ENCODE measurements at regions not wholly inside any gene's neighbourhood (a gene's known extent, or its start where the extent isn't known, plus 50 kb on each side); places are given as distances from the start of the nearest gene placed in this dataset.

DNA sequence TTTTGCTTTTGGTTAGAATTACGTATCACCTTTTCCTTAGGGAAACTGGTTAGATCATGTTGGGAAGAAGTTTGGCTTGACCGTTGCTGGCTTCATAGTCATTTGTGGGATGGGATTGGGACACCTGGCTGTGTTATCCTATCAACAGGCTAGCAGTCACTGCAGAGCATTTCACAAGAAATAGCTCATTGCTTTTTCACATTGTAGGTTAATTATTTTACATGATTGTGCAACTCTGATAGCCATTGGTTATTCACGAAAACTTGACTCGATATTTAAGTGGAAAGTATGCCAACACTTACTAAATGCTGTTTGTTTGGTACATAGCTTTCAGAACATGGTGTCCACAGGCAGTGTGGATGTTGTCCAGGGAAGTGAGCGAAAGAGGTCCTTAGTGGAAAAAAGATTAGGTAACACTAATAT, 89.4 kb downstream of the NKX2-1 start (continued):
- TF ChIP-seq, protein P1, sequence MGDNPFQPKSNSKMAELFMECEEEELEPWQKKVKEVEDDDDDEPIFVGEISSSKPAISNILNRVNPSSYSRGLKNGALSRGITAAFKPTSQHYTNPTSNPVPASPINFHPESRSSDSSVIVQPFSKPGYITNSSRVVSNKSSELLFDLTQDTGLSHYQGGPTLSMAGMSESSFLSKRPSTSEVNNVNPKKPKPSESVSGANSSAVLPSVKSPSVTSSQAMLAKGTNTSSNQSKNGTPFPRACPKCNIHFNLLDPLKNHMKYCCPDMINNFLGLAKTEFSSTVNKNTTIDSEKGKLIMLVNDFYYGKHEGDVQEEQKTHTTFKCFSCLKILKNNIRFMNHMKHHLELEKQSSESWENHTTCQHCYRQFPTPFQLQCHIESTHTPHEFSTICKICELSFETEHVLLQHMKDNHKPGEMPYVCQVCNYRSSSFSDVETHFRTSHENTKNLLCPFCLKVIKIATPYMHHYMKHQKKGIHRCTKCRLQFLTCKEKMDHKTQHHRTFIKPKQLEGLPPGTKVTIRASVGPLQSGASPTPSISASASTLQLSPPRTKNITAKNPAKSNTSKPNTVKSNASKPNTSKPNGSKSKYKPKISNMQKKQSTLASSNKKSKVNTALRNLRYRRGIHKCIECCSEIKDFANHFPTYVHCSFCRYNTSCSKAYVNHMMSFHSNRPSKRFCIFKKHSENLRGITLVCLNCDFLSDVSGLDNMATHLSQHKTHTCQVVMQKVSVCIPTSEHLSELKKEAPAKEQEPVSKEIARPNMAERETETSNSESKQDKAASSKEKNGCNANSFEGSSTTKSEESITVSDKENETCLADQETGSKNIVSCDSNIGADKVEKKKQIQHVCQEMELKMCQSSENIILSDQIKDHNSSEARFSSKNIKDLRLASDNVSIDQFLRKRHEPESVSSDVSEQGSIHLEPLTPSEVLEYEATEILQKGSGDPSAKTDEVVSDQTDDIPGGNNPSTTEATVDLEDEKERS (tag by site-specific recombination; IDR thresholded peaks at IDR 0.05), result no peak
- TF ChIP-seq ZNF623 (tag by site-specific recombination; IDR thresholded peaks at IDR 0.05) (no peak), ZNF521 (tag by site-specific recombination; IDR thresholded peaks at IDR 0.05) (no peak), ZNF510 (tag by site-specific recombination; IDR thresholded peaks at IDR 0.05; ENCODE audit: insufficient replicate concordance) (no peak), PRDM1 (tag by site-specific recombination; IDR thresholded peaks at IDR 0.05) (no peak)
- TF ChIP-seq, protein P2, sequence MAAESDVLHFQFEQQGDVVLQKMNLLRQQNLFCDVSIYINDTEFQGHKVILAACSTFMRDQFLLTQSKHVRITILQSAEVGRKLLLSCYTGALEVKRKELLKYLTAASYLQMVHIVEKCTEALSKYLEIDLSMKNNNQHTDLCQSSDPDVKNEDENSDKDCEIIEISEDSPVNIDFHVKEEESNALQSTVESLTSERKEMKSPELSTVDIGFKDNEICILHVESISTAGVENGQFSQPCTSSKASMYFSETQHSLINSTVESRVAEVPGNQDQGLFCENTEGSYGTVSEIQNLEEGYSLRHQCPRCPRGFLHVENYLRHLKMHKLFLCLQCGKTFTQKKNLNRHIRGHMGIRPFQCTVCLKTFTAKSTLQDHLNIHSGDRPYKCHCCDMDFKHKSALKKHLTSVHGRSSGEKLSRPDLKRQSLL (tag by site-specific recombination; IDR thresholded peaks at IDR 0.05), result no peak
- TF ChIP-seq, protein P3, sequence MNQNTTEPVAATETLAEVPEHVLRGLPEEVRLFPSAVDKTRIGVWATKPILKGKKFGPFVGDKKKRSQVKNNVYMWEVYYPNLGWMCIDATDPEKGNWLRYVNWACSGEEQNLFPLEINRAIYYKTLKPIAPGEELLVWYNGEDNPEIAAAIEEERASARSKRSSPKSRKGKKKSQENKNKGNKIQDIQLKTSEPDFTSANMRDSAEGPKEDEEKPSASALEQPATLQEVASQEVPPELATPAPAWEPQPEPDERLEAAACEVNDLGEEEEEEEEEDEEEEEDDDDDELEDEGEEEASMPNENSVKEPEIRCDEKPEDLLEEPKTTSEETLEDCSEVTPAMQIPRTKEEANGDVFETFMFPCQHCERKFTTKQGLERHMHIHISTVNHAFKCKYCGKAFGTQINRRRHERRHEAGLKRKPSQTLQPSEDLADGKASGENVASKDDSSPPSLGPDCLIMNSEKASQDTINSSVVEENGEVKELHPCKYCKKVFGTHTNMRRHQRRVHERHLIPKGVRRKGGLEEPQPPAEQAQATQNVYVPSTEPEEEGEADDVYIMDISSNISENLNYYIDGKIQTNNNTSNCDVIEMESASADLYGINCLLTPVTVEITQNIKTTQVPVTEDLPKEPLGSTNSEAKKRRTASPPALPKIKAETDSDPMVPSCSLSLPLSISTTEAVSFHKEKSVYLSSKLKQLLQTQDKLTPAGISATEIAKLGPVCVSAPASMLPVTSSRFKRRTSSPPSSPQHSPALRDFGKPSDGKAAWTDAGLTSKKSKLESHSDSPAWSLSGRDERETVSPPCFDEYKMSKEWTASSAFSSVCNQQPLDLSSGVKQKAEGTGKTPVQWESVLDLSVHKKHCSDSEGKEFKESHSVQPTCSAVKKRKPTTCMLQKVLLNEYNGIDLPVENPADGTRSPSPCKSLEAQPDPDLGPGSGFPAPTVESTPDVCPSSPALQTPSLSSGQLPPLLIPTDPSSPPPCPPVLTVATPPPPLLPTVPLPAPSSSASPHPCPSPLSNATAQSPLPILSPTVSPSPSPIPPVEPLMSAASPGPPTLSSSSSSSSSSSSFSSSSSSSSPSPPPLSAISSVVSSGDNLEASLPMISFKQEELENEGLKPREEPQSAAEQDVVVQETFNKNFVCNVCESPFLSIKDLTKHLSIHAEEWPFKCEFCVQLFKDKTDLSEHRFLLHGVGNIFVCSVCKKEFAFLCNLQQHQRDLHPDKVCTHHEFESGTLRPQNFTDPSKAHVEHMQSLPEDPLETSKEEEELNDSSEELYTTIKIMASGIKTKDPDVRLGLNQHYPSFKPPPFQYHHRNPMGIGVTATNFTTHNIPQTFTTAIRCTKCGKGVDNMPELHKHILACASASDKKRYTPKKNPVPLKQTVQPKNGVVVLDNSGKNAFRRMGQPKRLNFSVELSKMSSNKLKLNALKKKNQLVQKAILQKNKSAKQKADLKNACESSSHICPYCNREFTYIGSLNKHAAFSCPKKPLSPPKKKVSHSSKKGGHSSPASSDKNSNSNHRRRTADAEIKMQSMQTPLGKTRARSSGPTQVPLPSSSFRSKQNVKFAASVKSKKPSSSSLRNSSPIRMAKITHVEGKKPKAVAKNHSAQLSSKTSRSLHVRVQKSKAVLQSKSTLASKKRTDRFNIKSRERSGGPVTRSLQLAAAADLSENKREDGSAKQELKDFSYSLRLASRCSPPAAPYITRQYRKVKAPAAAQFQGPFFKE (tag by site-specific recombination; IDR thresholded peaks at IDR 0.05; ENCODE audit: borderline replicate concordance), result no peak

DNA sequence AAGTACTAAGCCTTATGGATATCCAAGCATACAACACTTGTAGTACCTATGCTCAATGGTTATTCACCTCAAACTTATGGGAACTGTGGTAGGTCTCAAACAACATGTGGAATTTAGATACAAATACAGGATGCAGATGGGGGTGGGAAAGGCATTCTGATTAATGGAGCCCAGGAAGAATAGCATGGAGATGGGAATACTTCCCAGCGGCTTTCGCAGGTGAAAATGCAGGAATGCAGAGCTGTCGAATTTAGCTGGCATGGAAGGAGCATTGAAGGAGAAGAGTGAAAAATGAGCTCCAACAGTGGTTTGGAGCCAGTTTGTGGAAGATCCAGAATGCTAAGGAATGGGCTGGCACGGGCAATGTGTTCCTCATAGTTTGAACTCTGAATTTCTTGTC, 89.9 kb downstream of the NKX2-1 start:
- CTCF ChIA-PET, result no interaction called here
- Histone ChIP-seq H3K36me3 (ENCODE audit: control insufficient read depth in 2 of 2, insufficient read depth in 1 of 2, low read length in 2 of 2) (no peaks in the 10 kb centered on the region), H3K4me3 (ENCODE audit: low read depth, low read length) (no peak overlapping the region), H3K27ac (ENCODE audit: extremely low read depth, low read depth, low read length) (no peak overlapping the region), H3K4me1 (ENCODE audit: control insufficient read depth, insufficient read depth, low read length) (no peaks in the 10 kb centered on the region), H3K9me3 (ENCODE audit: control insufficient read depth, insufficient read depth, low read depth, low read length) (no peaks in the 10 kb centered on the region)
- POLR2A ChIA-PET, result no interaction called here
- TF ChIP-seq ZNF157 (tag by site-specific recombination; IDR thresholded peaks at IDR 0.05) (no peak), ZSCAN30 (tag by site-specific recombination; IDR thresholded peaks at IDR 0.05) (no peak), ZNF169 (tag by site-specific recombination; IDR thresholded peaks at IDR 0.05) (no peak), ZNF785 (tag by site-specific recombination; IDR thresholded peaks at IDR 0.05) (no peak), ZNF433 (tag by site-specific recombination; IDR thresholded peaks at IDR 0.05; ENCODE audit: low read depth) (no peak), ZNF792 (tag by site-specific recombination; IDR thresholded peaks at IDR 0.05) (no peak), ZNF791 (tag by site-specific recombination; IDR thresholded peaks at IDR 0.05) (no peak), RBAK (tag by site-specific recombination; IDR thresholded peaks at IDR 0.05) (no peak)
- TF ChIP-seq, protein P4, sequence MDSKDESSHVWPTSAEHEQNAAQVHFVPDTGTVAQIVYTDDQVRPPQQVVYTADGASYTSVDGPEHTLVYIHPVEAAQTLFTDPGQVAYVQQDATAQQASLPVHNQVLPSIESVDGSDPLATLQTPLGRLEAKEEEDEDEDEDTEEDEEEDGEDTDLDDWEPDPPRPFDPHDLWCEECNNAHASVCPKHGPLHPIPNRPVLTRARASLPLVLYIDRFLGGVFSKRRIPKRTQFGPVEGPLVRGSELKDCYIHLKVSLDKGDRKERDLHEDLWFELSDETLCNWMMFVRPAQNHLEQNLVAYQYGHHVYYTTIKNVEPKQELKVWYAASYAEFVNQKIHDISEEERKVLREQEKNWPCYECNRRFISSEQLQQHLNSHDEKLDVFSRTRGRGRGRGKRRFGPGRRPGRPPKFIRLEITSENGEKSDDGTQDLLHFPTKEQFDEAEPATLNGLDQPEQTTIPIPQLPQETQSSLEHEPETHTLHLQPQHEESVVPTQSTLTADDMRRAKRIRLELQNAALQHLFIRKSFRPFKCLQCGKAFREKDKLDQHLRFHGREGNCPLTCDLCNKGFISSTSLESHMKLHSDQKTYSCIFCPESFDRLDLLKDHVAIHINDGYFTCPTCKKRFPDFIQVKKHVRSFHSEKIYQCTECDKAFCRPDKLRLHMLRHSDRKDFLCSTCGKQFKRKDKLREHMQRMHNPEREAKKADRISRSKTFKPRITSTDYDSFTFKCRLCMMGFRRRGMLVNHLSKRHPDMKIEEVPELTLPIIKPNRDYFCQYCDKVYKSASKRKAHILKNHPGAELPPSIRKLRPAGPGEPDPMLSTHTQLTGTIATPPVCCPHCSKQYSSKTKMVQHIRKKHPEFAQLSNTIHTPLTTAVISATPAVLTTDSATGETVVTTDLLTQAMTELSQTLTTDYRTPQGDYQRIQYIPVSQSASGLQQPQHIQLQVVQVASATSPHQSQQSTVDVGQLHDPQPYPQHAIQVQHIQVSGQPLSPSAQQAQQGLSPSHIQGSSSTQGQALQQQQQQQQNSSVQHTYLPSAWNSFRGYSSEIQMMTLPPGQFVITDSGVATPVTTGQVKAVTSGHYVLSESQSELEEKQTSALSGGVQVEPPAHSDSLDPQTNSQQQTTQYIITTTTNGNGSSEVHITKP (tag by site-specific recombination; IDR thresholded peaks at IDR 0.05), result no peak
- TF ChIP-seq, protein P5, sequence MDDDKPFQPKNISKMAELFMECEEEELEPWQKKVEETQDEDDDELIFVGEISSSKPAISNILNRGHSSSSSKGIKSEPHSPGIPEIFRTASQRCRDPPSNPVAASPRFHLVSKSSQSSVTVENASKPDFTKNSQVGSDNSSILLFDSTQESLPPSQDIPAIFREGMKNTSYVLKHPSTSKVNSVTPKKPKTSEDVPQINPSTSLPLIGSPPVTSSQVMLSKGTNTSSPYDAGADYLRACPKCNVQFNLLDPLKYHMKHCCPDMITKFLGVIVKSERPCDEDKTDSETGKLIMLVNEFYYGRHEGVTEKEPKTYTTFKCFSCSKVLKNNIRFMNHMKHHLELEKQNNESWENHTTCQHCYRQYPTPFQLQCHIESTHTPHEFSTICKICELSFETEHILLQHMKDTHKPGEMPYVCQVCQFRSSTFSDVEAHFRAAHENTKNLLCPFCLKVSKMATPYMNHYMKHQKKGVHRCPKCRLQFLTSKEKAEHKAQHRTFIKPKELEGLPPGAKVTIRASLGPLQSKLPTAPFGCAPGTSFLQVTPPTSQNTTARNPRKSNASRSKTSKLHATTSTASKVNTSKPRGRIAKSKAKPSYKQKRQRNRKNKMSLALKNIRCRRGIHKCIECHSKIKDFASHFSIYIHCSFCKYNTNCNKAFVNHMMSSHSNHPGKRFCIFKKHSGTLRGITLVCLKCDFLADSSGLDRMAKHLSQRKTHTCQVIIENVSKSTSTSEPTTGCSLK (tag by site-specific recombination; IDR thresholded peaks at IDR 0.05), result no peak
- TF ChIP-seq, protein P6, sequence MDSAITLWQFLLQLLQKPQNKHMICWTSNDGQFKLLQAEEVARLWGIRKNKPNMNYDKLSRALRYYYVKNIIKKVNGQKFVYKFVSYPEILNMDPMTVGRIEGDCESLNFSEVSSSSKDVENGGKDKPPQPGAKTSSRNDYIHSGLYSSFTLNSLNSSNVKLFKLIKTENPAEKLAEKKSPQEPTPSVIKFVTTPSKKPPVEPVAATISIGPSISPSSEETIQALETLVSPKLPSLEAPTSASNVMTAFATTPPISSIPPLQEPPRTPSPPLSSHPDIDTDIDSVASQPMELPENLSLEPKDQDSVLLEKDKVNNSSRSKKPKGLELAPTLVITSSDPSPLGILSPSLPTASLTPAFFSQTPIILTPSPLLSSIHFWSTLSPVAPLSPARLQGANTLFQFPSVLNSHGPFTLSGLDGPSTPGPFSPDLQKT (IDR thresholded peaks at IDR 0.05; ENCODE audit: borderline replicate concordance, low read depth, low read length), result no peak

All from HEK293 (cell line).